IMR-90 (cell line): ENCODE measurements at regions not wholly inside any gene's neighbourhood (a gene's known extent, or its start where the extent isn't known, plus 50 kb on each side); places are given as distances from the start of the nearest gene placed in this dataset.

ENCODE experiments used
- ATAC-seq: fragments of 200-7000 bp; cut with Tn5 transposase; 2 replicates; pipeline ENCODE4 v1.9.1; 2020; ENCODE audit warnings: low read depth, mild to moderate bottlenecking, moderate library complexity
- BruUV-seq: library from RNA; stranded (reverse); fragments of 400-500 nt; replicated peaks from 2 replicates; lab custom pipeline; 2021; lab: Mats Ljungman, UMichigan
- CTCF ChIA-PET: fragments of 300-600 bp; formaldehyde crosslinking; extraction: SDS; loops from one replicate; lab custom pipeline; 2021; ENCODE audit warnings: antibody characterized with exemption; lab: Yijun Ruan, JAX
- POLR2A ChIA-PET: fragments of 300-600 bp; sonication (Branson Sonifier 250); formaldehyde crosslinking; loops from one replicate; lab custom pipeline; 2022; ENCODE audit warnings: antibody characterized with exemption; ENCODE audit not compliant: unreplicated experiment; lab: Charles Lee
- DNase-seq: peaks from one replicate; pipeline ENCODE4 v3.0.0; 2013
- H2AFZ ChIP-seq: replicated peaks from 2 replicates; pipeline ENCODE3; 2013; ENCODE audit warnings: low read length, mild to moderate bottlenecking; ENCODE audit not compliant: poor library complexity
- H2AK5ac ChIP-seq: 2 replicates; pipeline ENCODE4 v1.6.1; 2013; ENCODE audit warnings: low read depth, low read length, inconsistent platforms
- H2AK9ac ChIP-seq: replicated peaks from 2 replicates; pipeline ENCODE3; 2013; ENCODE audit warnings: mild to moderate bottlenecking, low read depth, low read length, moderate library complexity; ENCODE audit not compliant: poor library complexity
- H2BK120ac ChIP-seq: 2 replicates; pipeline ENCODE4 v1.6.1; 2013; ENCODE audit warnings: low read depth, low read length, inconsistent platforms
- H2BK15ac ChIP-seq: 3 replicates; pipeline ENCODE4 v1.6.1; 2013; ENCODE audit warnings: low read depth, low read length, inconsistent platforms
- H2BK20ac ChIP-seq: 2 replicates; pipeline ENCODE4 v1.6.1; 2013; ENCODE audit warnings: low read depth, mild to moderate bottlenecking, inconsistent platforms, low read length, moderate library complexity
- H2BK5ac ChIP-seq: 2 replicates; pipeline ENCODE4 v1.6.1; 2013; ENCODE audit warnings: mild to moderate bottlenecking, low read depth, low read length, inconsistent platforms; ENCODE audit not compliant: poor library complexity, severe bottlenecking
- H3K14ac ChIP-seq: replicated peaks from 2 replicates; pipeline ENCODE4 v1.6.1; 2013; ENCODE audit warnings: low read depth, low read length, inconsistent platforms
- H3K18ac ChIP-seq: 2 replicates; pipeline ENCODE4 v1.6.1; 2013; ENCODE audit warnings: low read depth, low read length, control low read depth
- H3K23ac ChIP-seq: 2 replicates; pipeline ENCODE4 v1.6.1; 2013; ENCODE audit warnings: low read depth, low read length, inconsistent platforms
- H3K27ac ChIP-seq: 2 replicates; pipeline ENCODE4 v1.5.1; 2013; ENCODE audit warnings: mild to moderate bottlenecking, control low read depth, low read length; ENCODE audit not compliant: insufficient read depth
- H3K27me3 ChIP-seq: 2 replicates; pipeline ENCODE4 v1.6.1; 2013; ENCODE audit warnings: low read length; ENCODE audit not compliant: control insufficient read depth, insufficient read depth
- H3K36me3 ChIP-seq: 2 replicates; pipeline ENCODE4 v1.6.1; 2013; ENCODE audit warnings: low read length, mixed read lengths; ENCODE audit not compliant: control insufficient read depth, insufficient read depth
- H3K4ac ChIP-seq: 2 replicates; pipeline ENCODE4 v1.6.1; 2013; ENCODE audit warnings: low read depth, low read length, inconsistent platforms
- H3K4me1 ChIP-seq: 2 replicates; pipeline ENCODE4 v1.6.1; 2013; ENCODE audit warnings: low read length, mixed read lengths; ENCODE audit not compliant: control insufficient read depth, insufficient read depth
- H3K4me2 ChIP-seq: 2 replicates; pipeline ENCODE4 v1.6.1; 2013; ENCODE audit warnings: low read depth, mild to moderate bottlenecking, control low read depth, low read length, moderate library complexity
- H3K4me3 ChIP-seq: 2 replicates; pipeline ENCODE4 v1.5.1; 2013; ENCODE audit warnings: low read depth, mild to moderate bottlenecking, control low read depth, low read length, moderate library complexity; ENCODE audit not compliant: insufficient read depth
- H3K56ac ChIP-seq: 2 replicates; pipeline ENCODE4 v1.6.1; 2013; ENCODE audit warnings: low read length, inconsistent platforms; ENCODE audit not compliant: insufficient read depth; ENCODE audit errors: extremely low read depth
- H3K79me1 ChIP-seq, 2 experiments: 2 replicates each; pipeline ENCODE4 v1.6.1; 2013; ENCODE audit warnings: low read length in 2 of 2, inconsistent platforms in 1 of 2, low read depth in 1 of 2
- H3K9ac ChIP-seq: 2 replicates; pipeline ENCODE4 v1.6.1; 2013; ENCODE audit warnings: low read depth, low read length, control low read depth
- H3K9me1 ChIP-seq: 2 replicates; pipeline ENCODE4 v1.6.1; 2013; ENCODE audit warnings: low read length, inconsistent platforms; ENCODE audit not compliant: insufficient read depth
- H3K9me3 ChIP-seq: 2 replicates; pipeline ENCODE4 v1.6.1; 2013; ENCODE audit warnings: low read length; ENCODE audit not compliant: control insufficient read depth, insufficient read depth
- H4K20me1 ChIP-seq: 2 replicates; pipeline ENCODE4 v1.6.1; 2013; ENCODE audit warnings: low read length, inconsistent platforms; ENCODE audit not compliant: insufficient read depth
- H4K5ac ChIP-seq: 2 replicates; pipeline ENCODE4 v1.6.1; 2013; ENCODE audit warnings: mild to moderate bottlenecking, low read depth, low read length, control low read depth
- H4K8ac ChIP-seq, 2 experiments: 2 replicates each; pipeline ENCODE4 v1.6.1; 2013; ENCODE audit warnings: low read depth in 2 of 2, low read length in 2 of 2, control low read depth in 1 of 2, inconsistent platforms in 1 of 2
- H4K91ac ChIP-seq: 2 replicates; pipeline ENCODE4 v1.6.1; 2013; ENCODE audit warnings: low read depth, low read length, inconsistent platforms; ENCODE audit not compliant: insufficient read depth
- CTCF ChIP-seq: conservative IDR thresholded peaks from 2 replicates; pipeline ENCODE4 v1.5.1; 2012; ENCODE audit warnings: mild to moderate bottlenecking, low read depth, low read length, improper control_type of control experiment
- RCOR1 ChIP-seq: IDR thresholded peaks from 2 replicates; pipeline ENCODE4 v1.6.1; 2012; ENCODE audit warnings: mild to moderate bottlenecking, low read length, improper control_type of control experiment; ENCODE audit not compliant: insufficient replicate concordance
- WGBS, 2 experiments: methylation state at CpG; one replicate each; pipeline versions ENCODE4 v1.1.5 to v1.1.7; 2013; ENCODE audit warnings: missing lambda C conversion rate in 2 of 2; ENCODE audit not compliant: insufficient read length in 1 of 2; ENCODE audit errors: extremely low coverage in 2 of 2; 5-methylcytosine and 5-hydroxymethylcytosine counted together
- dilution Hi-C: fragments of 300-500 bp; cut with HindIII; formaldehyde crosslinking; loops from one replicate; pipeline ENCODE4 v1.14.3; 2018; ENCODE audit warnings: low sequenced_read_pairs; ENCODE audit not compliant: unreplicated experiment
- in situ Hi-C: fragments of 300-500 bp; cut with MboI; formaldehyde crosslinking; loops from 3 replicates; pipeline ENCODE4 v1.14.3; 2019; ENCODE audit warnings: low sequenced_read_pairs, inconsistent platforms, mixed read lengths
- intact Hi-C: fragments of 100-400 bp; cut with micrococcal nuclease; formaldehyde crosslinking; loops from 2 replicates; pipeline ENCODE4 v1.10.0; 2022

- no peak overlapping the region for H3K23ac ChIP-seq
- no peak overlapping the region for H3K56ac ChIP-seq
- no peak overlapping the region for H2AFZ ChIP-seq
- CTCF ChIA-PET = no interaction called here
- no peaks in the 10 kb centered on the region for H3K9me1 ChIP-seq
- no peak overlapping the region for H2BK120ac ChIP-seq
- ATAC-seq = no peak
- no peak overlapping the region for H2BK20ac ChIP-seq
- POLR2A ChIA-PET = no interaction called here
- H3K18ac ChIP-seq = no peak overlapping the region
- no peak overlapping the region for H4K5ac ChIP-seq
- H2BK15ac ChIP-seq = no peak overlapping the region
- no peak overlapping the region for H3K9ac ChIP-seq
- no peak overlapping the region for H2BK5ac ChIP-seq
- no peak overlapping the region for H3K27ac ChIP-seq
- no peak overlapping the region for H3K4ac ChIP-seq
- no TSS peak for BruUV-seq
- H3K4me1 ChIP-seq = no peaks in the 10 kb centered on the region
- H3K36me3 ChIP-seq = peaks cover 8% of the 10 kb centered on the region
- no peak overlapping the region for H2AK9ac ChIP-seq
- H3K9me3 ChIP-seq = no peaks in the 10 kb centered on the region
- H2AK5ac ChIP-seq = no peak overlapping the region
- no peaks in the 10 kb centered on the region for H3K27me3 ChIP-seq
- no peak overlapping the region for H3K14ac ChIP-seq
- intact Hi-C loops = no loop called here
- H3K4me2 ChIP-seq = no peak overlapping the region
- H4K91ac ChIP-seq = no peak overlapping the region
- no peak overlapping the region for H4K8ac ChIP-seq
- in situ Hi-C loops = no loop called here
- DNase-seq = no peak
- no CpG with 5 or more reads among the region's 4 CpGs for WGBS, 2 experiments
- no peaks in the 10 kb centered on the region for H4K20me1 ChIP-seq
- no peaks in the 10 kb centered on the region for H3K79me1 ChIP-seq
- dilution Hi-C loops = no loop called here
- TF ChIP-seq RCOR1 (no peak), CTCF (no peak)
- H3K4me3 ChIP-seq = no peak overlapping the region
Measured at GRCh38 chr15:52622791-52623190, 54.0 kb upstream of the ARPP19 start.
